GM19467 (cell line): ENCODE measurements at regions not wholly inside any gene's neighbourhood (a gene's known extent, or its start where the extent isn't known, plus 50 kb on each side); places are given as distances from the start of the nearest gene placed in this dataset.
"Not testable (repeated sequence)": the region's sequence is repeated elsewhere in the genome, so short reads cannot be mapped to it uniquely, and the experiment has no call there.

Experiments used
- ATAC-seq: cut with Tn5 transposase; IDR thresholded peaks from one replicate; pipeline ENCODE4 v1.9.1; 2021; ENCODE audit warnings: mild to moderate bottlenecking, moderate library complexity; ENCODE audit not compliant: unreplicated experiment

DNA sequence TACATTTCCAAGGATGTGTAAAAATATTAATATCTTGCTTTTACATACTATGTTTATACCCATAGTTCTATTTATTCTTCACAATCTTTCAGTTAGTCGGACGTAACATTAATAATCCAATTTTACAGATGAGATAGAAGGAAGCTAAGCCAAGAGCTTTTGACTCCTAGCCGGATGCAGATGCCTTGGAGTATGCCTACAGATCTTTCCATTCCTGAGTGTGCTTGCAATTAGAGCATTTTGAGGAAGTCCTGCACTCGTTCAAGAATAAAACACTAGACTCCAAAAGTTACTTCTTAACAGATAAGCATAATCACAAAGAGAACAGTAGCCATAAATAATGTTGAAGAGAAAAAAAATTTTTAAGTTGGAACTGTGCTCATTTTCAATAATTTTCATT is 337.6 kb upstream of the CLEC14A start:
- ATAC-seq: no peak

DNA sequence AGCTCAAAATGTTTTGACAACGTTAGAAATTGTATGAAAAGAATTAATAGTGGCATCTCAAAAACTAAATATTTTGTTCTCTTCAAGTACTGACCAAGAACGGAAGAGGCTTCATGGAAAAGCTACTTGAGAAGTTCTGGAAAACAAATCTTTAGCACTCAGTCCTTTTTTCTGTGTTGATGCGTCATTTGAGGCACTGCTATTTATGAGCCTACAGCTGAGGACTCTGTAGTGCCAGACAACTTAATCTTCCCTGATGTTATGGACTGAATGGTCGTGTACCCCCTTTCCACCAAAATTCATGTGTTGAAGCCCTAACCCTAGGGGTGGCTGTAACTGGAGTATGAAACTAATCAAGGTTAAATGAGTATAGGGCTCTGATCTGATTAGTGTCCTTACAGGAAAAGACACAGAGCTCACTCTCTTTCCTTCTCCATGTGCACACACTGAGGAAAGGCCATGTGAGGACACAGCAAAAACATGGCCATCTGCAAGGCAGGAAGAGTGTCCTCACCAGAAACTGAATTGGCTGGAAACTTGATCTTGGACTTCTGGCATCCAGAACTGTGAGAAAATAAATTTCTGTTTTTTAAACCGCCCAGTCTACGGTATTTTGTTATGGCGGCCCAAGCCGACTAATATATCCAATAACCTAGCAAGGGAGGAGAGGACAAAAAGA is 337.0 kb upstream of the CLEC14A start:
- no peak for ATAC-seq

GRCh38 chr14:38589747-38590350 is 334.0 kb upstream of the CLEC14A start:
- no peak for ATAC-seq

DNA sequence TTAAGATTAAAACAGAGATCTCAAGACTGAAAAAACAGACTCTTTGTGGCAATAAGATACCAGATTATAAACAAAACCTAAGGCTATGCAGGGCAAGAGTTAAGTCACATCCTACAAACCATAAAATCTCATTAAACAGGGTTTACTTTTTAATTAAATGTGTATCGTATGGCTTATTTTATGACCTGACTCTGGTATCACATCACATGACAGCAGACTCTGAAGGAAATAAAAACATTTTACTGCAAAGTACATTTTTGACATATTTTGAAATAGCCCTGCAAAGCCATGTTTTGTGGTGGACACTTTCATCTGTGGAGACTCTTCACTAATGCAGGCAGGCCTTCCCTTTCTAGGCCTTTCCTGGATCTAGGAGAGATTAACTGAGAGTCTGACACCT is 327.6 kb upstream of the CLEC14A start:
- no peak for ATAC-seq

DNA sequence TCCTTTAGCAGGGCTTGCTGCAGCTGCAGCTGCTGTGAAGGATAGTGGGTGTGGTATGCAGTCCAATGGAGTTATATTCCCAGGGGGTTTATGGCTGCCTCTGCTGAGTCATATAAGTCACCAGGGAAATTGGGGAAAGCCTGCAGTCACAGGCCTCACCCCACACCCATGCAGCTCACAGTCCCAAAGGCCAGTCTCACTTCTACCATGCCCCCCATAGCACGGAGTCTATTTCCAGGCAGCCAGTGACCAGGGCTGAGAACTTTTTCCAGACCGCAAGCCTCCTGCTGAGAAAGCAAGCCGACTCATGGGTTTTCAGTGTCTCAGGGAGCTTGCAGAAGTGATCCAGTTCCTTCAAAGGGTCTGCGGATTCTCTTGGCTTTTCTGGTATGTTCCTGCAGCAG is 322.4 kb upstream of the CLEC14A start:
- ATAC-seq: no peak

DNA sequence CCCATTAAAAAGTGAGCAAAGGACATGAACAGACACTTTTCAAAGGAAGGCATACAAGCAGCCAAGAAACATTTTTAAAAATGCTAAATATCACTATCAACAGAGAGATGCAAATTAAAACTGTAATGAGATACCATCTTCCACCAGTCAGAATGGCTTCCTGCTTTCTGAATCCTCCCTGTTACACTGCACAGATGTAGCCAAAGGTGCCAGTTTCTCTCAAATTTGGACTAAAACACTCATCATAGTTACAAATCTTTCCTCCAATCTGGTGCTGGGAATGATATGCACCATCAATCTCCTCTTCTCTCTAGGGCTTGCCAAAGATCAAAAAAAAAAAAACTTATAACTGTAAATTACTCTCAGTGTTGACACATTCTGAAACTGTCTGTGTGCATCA is 311.8 kb upstream of the CLEC14A start:
- no peak for ATAC-seq

DNA sequence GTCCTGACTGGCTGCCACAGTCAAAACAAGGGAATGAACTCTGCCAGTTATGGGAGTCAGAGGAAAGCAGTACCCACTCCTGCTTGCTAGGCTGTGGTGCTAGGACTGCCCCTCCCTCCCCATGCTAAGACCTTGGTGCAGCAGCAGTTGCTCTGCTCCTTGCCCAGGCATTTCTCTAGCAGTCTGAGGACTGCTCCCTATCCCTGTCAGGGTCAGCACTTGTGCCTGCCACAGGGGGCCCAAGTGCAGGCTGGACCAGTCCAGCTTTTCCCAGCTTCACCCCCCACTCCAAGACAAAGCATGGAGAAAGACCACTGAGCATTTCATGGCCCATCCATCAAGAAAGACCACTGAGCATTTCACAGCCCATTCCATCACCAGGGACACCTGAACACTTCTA is 305.8 kb upstream of the CLEC14A start:
- no peak for ATAC-seq

- ATAC-seq: no peak
These were observed 303.8 kb upstream of the CLEC14A start for GRCh38 chr14:38559711-38560110.

DNA sequence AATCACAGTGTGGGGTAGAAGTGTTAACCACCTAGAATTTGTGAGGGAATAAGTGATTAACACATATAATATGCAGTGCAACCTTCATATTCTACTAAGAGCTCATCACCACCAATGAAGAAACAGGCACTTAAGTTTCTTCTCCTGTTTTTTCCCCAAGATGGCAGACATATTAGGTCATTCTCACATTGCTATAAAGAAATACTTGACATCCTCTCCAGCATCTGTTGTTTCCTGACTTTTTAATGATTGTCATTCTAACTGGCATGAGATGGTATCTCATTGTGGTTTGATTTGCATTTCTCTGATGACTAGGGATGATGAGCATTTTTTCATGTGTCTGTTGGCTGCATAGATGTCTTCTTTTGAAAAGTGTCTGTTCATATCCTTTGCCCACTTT is 301.5 kb upstream of the CLEC14A start:
- ATAC-seq: not testable (repeated sequence)

DNA sequence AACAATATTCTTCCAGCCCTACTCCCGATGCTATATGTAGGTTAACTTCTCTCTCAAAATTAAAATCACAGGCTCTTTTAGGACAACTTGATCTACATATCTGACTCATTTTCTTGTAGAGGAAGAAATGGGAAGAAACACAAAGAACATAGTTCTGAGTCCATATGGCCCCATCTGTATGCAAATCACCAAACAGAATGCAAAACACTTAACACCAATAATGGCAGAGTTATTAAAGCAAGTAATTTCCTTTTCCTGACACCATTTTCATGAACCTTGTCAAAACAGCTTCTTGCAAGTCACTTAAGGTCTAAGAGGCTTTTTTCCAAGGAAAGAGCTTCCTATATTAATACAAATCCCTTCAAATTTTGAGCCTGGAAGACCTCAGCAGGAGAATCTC is 300.4 kb upstream of the CLEC14A start:
- no peak for ATAC-seq

DNA sequence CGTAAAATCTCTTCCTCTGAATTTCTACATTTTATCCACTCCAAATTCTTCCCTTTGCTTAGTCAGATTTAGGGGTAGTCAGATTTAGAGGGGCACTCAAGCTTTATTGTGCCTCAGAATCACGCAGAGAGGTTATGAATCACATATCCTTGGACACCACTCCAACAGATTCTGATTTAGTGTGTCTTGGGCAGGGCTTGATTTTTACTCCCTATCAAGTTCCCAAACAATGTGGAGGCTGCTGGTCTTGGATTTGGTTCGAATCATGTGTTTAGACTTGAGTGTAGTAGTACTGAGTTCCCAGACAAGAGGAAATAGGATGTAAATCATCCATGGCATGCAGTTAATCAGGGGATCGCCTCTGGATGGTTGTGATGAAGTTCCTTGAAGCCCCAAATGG is 298.1 kb upstream of the CLEC14A start:
- no peak for ATAC-seq

GRCh38 chr14:38553586-38553985 is 297.7 kb upstream of the CLEC14A start:
- ATAC-seq: no peak

DNA sequence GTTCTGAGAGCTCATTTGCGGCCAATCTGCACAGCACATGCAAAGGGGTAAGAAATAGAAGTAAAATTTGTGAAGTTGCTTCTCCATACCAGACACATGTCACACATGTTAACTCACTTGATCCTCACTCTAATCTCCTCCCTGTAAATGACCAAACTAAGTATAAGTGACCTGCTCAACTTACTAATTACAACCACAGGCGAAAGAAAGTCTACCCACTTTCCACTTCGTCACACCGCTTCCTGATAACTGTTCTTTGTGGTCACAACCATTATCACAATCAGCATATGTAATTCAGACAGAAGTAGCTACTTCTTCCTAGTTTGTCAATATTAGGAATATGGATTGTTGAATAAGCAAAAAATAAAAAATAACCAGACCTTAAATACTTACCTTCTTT is 293.7 kb upstream of the CLEC14A start:
- no peak for ATAC-seq

DNA sequence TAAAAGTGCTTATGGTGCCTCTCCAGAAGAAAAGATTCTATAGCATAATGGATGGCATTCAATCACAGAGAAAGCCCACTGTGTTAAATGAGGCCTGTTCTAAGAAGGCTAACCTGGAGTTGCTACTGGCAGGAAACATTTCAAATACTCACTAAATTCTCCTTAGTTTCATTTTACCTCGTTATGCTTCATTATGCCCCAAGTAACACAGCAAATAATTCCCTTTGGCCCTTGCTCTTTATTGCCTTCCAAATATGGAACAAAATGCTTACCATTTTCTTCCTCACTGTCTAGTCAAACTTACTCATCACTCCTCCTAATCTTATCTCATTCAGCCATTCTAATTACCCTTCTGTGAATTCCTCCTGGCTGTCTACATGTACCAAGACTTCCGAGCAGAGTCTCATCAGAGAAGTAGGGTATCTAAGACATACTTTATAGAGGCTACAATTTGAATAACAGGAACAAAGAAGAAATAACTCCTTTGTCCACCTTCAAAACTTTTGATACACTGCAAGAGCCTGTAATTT is 292.1 kb upstream of the CLEC14A start:
- ATAC-seq: no peak

DNA sequence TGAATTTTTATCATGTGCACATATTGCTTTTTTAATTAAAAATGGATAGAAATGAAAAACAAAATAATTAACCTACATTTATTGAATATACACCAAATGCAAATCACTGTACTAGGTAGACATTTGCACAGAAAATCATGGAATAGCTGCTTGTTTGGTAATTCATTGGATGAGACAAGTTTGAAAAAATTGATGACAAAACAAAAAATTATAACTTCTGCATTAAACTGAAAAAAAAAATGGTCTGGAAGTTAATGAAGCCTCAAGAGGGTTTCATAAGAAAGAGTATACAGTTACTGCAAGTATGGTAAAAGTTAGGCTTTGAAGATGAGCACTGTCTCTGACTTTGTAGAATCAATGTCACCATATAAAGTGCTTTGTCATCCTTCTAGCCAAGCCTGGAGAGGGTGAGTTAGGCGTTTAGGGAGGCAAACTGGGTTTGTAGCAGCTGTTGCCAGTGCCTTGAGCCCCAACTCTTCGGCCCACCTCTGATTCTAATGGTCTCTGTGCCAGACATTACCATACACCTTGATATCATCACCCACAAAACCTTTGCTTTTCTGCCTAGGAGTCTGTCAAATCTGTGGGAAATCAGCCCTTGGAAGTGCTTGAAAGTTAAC is 291.1 kb upstream of the CLEC14A start:
- no peak for ATAC-seq

DNA sequence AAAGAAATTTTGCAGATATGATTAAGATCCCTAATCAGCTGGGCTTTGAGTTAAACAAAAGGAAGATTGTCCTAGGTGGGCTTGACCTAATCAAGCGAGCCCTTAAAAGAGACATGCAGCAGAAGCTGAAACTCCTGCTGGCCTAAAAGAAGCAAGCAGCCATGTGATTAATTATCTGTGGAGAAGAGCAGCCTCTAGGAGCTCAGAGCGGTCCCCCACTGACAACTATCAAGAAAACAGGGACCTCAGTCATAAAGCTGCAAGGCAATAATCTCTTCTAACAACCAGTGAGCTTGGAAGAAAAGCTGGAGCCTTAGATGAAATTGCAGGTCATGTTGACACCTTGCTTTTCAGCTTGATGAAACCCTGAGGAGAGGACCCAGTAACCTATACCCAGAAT is 288.9 kb upstream of the CLEC14A start:
- no peak for ATAC-seq

DNA sequence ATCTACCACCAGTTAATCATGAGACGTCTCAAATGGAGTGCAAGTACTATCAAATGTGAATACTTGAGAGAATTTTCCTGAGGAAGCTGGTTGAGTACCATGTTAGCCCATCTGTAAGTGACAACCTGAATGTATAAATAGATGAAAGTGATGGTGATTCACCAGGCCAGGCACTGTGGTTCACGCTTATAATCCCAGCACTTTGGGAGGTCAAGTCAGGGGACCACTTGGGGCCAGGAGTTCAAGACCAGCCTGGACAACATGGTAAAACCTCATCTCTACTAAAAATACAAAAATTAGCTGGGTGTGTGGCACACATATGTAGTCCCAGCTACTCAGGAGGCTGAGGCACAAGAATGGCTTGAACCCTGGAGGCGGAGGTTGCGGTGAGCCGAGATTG is 288.0 kb upstream of the CLEC14A start:
- not testable (repeated sequence) for ATAC-seq

DNA sequence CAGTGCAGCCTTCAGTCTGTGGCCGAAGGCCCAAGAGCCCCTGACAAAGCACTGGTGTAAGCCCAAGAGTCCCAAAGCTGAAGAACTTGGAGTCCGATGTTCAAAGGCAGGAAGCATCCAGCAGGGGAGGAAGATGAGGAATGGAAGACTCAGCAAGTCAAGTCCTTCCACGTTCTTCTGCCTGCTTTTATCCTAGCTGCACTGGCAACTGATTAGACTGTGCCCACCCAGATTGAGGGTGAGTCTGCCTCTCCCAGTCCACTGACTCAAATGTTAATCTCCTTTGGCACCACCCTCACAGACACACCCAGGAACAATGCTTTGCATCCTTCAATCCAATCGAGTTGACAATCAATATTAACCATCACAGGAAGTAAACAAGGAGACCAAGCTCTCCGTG is 282.2 kb upstream of the CLEC14A start:
- not testable (repeated sequence) for ATAC-seq

DNA sequence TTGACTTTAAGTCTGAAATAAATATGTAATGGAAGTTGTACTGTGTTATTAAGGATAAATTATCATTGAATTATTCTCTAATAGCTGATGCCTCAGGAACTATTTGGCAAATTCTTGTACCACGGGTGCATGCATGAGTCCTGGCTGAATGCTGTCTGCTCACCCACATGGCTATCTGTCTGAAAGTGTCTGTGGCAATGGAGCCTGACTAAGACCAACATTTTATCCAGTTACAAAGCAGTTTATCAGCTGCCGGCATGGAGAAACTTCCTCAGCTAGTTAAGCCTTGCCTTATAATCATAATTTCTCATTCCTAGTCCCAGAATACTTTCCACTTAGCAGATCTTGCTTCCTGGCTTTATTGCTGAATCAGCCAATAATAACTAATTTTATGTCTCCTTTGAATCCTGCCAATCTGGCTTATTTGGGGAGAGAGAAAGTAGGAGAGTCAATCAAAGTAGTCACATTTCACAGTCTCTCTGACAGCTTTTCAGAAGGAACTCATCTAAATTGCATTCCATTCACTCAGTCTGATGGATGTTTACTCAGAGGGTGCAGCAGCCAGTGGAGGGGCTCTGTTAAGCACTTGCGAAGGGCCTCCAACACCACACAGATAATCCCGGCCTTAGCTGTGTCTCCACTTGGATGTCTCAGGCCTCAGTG is 280.6 kb upstream of the CLEC14A start:
- no peak for ATAC-seq

DNA sequence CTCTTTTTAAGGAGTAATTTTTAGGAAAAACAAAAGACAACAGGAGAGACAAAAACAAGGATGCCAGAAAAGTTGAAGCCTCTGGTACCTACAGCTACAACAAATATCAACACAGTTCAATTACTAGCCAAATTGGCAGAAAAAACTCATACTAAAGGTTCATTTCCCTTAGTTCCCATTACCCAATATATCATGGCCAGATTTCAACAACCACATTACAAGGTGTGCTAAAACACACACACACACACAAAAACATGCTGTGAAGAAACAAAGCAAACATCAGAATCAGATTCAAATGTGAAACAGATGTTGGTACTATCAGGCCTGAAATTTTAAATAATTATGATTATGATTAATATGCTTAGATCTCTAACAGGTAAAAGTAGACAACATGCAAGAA is 272.7 kb upstream of the CLEC14A start:
- ATAC-seq: no peak

DNA sequence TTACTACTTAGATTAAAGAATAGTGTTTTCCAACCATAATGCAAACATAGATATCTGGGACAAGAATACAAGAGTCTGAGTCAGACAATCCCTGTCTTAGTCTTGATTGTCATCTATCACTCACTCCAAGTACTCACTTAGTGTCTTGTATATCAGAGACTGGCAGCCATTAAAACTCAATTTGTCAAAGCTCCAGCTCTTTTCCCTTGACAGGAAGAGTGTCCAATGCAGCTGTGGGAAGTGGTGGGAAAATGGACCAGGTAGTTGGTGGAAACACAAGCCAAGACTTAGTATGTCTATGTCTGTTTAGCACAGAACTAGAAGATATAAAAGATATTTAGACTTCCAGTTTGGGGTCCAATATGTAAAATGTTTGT is 271.6 kb upstream of the CLEC14A start:
- no peak for ATAC-seq
